Fibroblast of lung (primary cell): ENCODE measurements at regions not wholly inside any gene's neighbourhood (a gene's known extent, or its start where the extent isn't known, plus 50 kb on each side); places are given as distances from the start of the nearest gene placed in this dataset.

Experiments used
- CTCF ChIP-seq, 2 donors: IDR thresholded peaks in 1 of 2; conservative IDR thresholded peaks in 1 of 2; 1 replicate in 1 of 2; 2 replicates in 1 of 2; pipeline ENCODE4 v1.5.1; 2011 to 2012; ENCODE audit warnings: low read length in 2 of 2, control low read depth in 1 of 2, inconsistent platforms in 1 of 2, low read depth in 1 of 2, mild to moderate bottlenecking in 1 of 2
- EZH2 ChIP-seq: IDR thresholded peaks from 2 replicates; pipeline ENCODE4 v1.5.1; 2012; ENCODE audit warnings: low read length, control low read depth, mild to moderate bottlenecking; ENCODE audit errors: missing control alignments

GRCh38 chr2:7601990-7602389 is 684.8 kb downstream of the RNF144A start:
- TF ChIP-seq CTCF (conservative IDR thresholded peaks at IDR 0.05 in 1 of 2, IDR thresholded peaks at IDR 0.05 in 1 of 2; ENCODE audit: low read depth in 1 of 2, low read length in 2 of 2) = no peak
- TF ChIP-seq EZH2 = no peak
